GM18867 (cell line): ENCODE measurements at regions not wholly inside any gene's neighbourhood (a gene's known extent, or its start where the extent isn't known, plus 50 kb on each side); places are given as distances from the start of the nearest gene placed in this dataset.
A peak's percentile ranks its signal among the peaks of the same experiment; 100 is the strongest.

ENCODE experiments used
- ATAC-seq: cut with Tn5 transposase; IDR thresholded peaks from one replicate; pipeline ENCODE4 v1.9.1; 2021; ENCODE audit warnings: mild to moderate bottlenecking, moderate library complexity; ENCODE audit not compliant: unreplicated experiment

GRCh38 chr2:126512026-126512425, 143.9 kb upstream of the GYPC start:
- ATAC-seq: no peak

DNA sequence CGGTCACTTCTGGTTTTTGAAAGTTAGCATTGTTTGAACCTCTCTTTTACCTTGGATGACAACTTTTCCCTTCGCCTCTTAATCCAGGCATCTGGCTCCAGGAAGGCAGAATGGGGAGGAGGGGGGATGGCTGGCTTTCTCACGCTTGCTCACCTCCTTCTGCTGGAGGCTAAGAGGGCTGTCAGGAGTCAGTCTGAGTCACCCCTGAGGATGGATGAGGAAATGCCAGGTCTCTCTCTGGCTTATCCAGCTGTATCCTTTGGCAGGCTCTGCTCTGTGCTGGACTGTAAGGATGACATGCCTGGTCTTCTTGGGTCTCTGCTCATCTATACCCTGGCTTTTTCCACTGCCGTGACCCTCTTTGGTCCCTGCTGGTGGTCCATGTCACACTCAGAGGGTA, 142.9 kb upstream of the GYPC start:
- no peak for ATAC-seq

GRCh38 chr2:126515471-126515870, 140.5 kb upstream of the GYPC start:
- ATAC-seq: no peak

GRCh38 chr2:126518196-126518595, 137.8 kb upstream of the GYPC start:
- ATAC-seq: no peak

DNA sequence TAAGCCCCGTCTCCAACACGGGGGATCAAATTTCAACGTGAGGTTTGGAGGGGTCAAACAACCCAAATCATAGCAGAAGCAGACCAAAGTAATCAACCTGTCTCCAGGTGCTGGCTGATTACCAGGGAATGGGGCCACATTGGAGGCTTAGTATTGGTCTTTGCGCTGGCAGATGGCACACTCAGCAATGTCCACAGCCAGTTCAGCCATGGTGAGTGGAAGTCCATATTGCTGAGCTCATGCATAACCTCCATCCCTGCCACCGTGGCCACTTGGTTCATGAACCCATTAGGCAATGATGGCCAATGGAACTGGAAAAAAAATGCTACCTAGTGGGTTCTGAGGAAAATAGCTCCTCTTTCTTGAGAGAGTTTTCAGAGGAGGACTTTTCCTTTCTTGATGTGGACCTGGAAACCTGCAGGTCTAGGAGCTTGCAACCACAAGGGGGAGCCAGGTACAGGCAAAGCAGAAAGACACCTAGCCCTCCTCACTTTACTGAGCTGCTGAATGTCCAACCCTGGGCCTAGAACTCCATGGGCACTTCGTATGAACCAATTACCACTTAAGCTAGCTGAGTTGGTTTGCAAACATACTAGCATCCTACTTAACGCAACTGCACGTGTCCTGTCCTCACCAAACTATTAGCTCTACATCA, 128.0 kb upstream of the GYPC start:
- peak; percentile 89 for ATAC-seq

DNA sequence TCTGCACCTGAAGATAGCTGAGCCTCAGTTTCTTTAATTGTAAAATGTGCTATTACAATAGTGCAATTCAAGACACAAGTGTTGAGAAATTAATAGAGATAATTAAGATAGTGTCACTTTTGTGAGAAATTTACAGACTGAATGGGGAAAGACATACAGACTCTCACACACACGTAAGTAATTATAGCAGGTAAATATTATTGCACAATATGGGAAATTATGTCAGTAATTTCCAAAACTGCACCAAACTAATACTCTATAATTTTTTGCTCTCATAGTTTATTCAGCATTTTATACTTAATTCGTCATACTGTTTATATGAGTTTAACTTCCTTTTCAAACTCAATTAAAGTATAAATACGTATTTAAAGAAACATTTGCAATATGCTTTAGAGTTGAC, 124.9 kb upstream of the GYPC start:
- ATAC-seq: no peak

DNA sequence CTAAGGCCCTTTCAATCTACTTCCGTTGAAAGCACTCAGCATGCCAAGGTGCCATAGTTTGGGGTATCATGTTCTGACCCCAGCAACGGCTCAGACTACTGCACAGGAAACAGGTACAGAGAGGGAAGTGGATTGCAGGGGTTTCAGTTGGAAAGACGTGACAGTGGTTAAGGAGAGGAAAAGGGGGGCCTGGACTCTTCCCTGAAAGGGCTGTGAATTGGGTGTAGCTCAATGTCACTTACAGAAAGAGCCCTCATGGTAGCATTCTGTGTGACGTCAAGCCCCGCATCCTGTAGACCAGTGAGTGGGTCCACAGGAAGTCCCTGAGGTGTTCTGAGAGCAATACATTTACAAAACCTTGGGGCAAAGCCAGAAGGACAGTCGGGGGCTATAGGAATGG, 121.5 kb upstream of the GYPC start:
- ATAC-seq: no peak

DNA sequence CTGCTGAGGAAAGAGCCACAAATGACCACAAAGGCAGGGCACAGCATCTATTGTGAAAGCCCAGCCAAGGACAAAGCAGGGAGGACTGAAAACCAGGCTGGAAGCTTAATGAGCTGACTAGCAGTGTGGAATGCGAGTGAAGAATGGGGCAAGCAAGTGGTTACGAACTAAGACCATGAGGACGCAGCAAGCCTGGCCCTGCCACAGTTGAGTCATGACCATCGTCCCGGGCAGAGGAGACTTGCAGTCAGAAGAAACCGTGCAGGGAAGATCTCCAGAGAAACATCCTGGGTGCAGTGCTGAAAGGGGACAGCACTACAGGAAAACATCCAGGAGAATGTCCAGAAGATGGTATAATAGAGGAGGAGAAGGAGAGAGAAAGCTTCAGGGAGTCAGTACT, 120.5 kb upstream of the GYPC start:
- ATAC-seq: no peak

DNA sequence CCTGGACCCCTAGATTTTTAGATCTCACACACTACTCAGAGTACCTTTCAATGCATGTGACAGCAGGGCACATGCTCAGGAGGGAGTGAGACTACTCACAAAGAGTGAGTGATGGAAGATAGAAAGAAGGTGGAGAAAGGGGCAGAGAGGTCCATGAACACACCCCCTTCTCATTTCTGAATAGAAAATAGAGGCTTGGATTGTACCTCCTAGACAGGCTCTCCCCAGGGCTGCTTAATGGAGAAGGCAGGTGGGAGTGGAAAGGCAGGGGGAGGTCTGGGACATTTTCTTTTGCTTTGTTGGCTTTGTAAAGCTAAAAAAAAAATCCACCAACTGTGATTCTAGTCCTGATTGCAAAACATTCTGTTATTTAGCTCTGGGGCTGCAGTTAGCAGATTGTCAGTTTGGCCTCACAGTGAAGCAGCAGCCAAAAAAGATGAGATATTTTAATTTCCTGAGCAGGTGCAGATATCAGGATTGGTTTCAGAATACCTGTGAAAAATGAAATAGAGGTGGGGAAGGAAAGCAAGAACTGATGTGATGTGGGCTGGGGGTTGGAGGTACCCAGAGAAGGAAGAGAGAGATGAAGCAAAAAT, 119.3 kb upstream of the GYPC start:
- no peak for ATAC-seq

DNA sequence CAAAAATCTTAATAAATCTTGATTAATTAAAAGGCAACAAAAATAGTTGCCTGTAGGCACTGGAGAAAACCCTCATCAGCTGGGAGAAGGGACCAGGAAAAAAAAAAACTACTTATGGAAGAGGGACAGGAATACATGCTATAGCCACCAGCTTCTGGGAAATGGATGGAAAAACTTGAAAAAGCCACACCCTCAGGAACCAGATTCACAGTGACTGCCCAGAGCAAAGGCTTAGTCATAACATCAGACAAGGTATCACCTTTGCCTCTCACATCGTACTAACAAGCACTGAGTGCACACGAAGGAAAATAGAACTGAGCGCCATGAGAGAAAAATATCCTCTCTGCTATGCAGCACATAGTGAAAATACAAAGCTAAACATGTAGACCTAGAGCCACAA, 116.9 kb upstream of the GYPC start:
- ATAC-seq: no peak

GRCh38 chr2:126542247-126542646, 113.7 kb upstream of the GYPC start:
- no peak for ATAC-seq

GRCh38 chr2:126543081-126543480, 112.9 kb upstream of the GYPC start:
- no peak for ATAC-seq

DNA sequence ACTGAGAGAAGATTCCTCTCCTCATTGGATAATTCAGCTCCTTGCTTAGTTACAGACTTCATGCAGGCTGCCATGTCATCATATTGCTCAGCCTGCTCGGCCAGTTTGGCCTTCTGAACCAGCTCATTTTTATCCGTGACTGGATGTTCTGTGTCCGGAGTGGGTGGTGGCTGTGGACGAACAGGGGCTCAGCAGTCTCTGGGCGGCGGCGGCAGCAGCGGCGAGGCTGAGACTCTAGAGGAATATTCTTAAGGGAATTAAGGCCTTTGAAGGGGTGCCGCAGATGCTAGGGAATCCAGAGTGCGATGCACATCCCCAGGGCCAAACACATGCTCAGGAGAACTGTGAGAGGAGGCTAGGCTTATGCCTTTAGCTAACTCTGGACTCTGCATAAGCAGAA, 97.9 kb upstream of the GYPC start:
- no peak for ATAC-seq

DNA sequence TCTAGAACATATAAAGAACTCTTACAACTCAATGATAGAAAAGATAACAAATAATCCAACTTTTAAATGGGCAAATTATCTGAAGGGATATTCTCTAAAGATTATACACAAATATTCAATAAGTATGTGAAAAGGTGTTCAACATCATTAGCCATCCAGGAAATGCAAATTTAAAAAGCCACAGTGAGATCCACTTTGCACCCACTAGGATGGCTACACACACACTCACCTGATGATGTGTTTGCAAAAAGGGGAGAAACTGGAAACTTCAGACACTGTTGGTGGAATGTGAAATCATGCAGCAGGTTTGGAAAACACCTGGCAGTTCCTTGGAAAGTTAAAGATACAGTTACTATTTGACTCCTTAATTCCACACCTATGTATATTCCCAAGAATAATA, 87.2 kb upstream of the GYPC start:
- no peak for ATAC-seq

DNA sequence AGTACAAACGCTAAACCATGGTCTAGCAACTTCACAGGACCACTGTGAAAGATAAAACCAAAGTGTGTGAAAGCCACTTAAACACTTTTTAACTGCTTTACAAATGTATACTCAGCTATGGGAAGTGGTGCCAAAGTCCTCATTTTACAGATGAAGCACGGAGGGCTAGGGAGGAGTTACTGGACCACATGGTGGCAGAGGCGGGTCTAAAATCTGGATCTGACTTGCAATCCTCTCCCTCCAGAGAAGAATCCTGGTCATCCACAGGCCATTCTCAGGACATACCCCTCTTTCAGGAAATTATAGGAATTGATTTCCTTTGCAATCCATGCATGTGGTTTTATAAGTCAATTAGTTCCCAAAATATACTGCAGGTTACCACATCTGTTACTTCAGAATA, 84.6 kb upstream of the GYPC start:
- ATAC-seq: no peak

DNA sequence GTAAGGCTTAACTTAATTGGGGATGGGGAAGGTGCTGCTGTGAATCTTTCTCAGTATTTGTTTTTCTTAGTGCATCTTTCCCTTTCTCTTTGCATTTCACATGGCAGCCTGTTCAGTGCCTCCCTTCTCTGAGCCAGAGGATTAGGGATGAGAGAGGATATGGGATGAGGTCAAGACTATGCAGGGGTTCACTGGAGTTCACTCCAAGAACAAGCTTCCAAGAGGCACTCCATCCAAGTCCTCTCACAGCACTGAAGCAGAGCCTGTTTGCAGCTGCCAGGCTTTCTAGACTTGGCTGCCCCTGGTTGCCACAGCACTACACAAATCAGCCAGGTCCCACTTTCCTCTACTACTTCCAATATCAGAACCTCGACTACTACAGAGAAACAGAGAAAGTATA, 80.3 kb upstream of the GYPC start:
- no peak for ATAC-seq

DNA sequence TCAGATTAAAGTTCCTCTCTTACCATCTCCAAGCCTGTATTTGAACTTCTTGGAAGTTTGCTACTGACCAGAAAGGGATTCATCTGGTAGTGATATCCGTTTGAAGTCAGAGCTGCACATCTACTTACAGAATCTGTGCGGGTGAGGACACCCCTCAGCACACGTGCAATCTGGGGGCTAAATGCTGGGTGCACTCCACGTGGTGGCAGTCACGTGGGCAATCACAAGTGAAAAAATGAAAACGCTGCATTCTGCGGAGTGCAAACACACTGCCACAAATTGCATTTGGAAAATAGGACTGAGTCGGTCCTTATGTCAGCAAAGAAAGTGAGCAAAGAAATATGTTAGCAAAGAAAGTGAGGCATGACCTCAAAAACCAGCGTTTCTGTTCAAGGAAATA, 76.1 kb upstream of the GYPC start:
- ATAC-seq: no peak

GRCh38 chr2:126586317-126586716, 69.6 kb upstream of the GYPC start:
- ATAC-seq: no peak

GRCh38 chr2:126599062-126599461, 56.9 kb upstream of the GYPC start:
- no peak for ATAC-seq

GRCh38 chr2:126600742-126601141, 55.2 kb upstream of the GYPC start:
- ATAC-seq: no peak

DNA sequence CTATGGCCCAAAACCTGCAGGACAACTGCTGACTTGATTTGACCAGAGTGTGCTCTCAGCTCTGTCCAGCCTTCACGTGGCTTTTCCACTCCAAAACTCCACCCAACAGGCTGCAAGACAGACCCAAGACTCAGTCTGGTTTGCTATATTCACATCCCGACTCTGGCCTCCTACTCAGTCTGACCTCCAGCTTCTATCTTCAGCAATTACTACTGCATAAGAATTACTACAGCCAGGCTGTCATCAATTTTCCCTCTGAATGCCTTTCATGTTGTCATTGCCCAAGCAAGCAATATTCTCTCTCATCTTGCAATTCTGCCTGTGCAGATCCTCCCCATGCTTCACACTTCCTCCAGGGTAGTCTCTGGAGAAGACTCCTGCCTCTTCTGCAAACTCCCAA, 53.6 kb upstream of the GYPC start:
- ATAC-seq: no peak
